ENCODE measurements at regions not wholly inside any gene's neighbourhood (a gene's known extent, or its start where the extent isn't known, plus 50 kb on each side); places are given as distances from the start of the nearest gene placed in this dataset.

DNA sequence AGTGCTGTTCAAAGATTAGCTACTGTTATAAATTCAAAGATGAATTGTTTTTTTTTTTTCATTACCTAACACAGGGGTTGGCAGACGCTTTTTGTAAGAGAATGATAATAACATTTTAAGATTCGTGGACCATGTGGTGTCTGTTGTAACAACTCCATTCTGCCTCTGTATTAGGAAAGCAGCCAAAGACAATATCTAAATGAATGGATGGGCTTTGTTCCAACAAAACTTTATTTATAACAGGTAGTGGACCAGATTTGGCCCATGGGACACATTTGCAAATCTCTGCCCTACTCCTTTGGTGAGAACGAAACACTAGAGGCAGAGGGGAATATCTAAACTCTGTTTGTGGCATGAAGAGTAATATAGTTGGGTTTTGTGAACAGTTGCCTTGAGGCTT is 83.6 kb upstream of the BLID start:
- TF ChIP-seq, protein P1, sequence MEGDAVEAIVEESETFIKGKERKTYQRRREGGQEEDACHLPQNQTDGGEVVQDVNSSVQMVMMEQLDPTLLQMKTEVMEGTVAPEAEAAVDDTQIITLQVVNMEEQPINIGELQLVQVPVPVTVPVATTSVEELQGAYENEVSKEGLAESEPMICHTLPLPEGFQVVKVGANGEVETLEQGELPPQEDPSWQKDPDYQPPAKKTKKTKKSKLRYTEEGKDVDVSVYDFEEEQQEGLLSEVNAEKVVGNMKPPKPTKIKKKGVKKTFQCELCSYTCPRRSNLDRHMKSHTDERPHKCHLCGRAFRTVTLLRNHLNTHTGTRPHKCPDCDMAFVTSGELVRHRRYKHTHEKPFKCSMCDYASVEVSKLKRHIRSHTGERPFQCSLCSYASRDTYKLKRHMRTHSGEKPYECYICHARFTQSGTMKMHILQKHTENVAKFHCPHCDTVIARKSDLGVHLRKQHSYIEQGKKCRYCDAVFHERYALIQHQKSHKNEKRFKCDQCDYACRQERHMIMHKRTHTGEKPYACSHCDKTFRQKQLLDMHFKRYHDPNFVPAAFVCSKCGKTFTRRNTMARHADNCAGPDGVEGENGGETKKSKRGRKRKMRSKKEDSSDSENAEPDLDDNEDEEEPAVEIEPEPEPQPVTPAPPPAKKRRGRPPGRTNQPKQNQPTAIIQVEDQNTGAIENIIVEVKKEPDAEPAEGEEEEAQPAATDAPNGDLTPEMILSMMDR (IDR thresholded peaks at IDR 0.05) = no peak
- no peak for TF ChIP-seq POLR2A (IDR thresholded peaks at IDR 0.05)
- no peak for TF ChIP-seq EP300 (IDR thresholded peaks at IDR 0.05)
- TF ChIP-seq POLR2AphosphoS5 (IDR thresholded peaks at IDR 0.05) = no peak
